A549 (cell line): ENCODE measurements at regions not wholly inside any gene's neighbourhood (a gene's known extent, or its start where the extent isn't known, plus 50 kb on each side); places are given as distances from the start of the nearest gene placed in this dataset.

Experiments
- CTCF ChIP-seq: fragments of >200 bp; sonication (Bioruptor Twin); formaldehyde crosslinking; IDR thresholded peaks from 3 replicates; pipeline ENCODE4 v1.5.1; 2016
- EP300 ChIP-seq, 2 experiments: fragments of >200 bp; sonication (Bioruptor Twin); formaldehyde crosslinking; IDR thresholded peaks; 2 replicates in 1 of 2; 3 replicates in 1 of 2; pipeline ENCODE4 v1.6.1; 2016 to 2017
- FOSL2 ChIP-seq, 2 experiments: fragments of 450-650 bp in 1 of 2; fragments of >200 bp in 1 of 2; sonication (Bioruptor Twin) in 1 of 2; formaldehyde crosslinking; IDR thresholded peaks; 2 replicates each; pipeline versions ENCODE4 v1.5.0 to v1.6.1; 2016 to 2020; ENCODE audit warnings: mild to moderate bottlenecking in 1 of 2, moderate library complexity in 1 of 2
- PHF8 ChIP-seq: fragments of 200-600 bp; sonication (generic); IDR thresholded peaks from 2 replicates; pipeline ENCODE4 v1.6.1; 2016; ENCODE audit warnings: low read depth, mild to moderate bottlenecking, antibody characterized with exemption, moderate library complexity, borderline replicate concordance
- RNF2 ChIP-seq: fragments of 200-600 bp; sonication (generic); IDR thresholded peaks from 2 replicates; pipeline ENCODE4 v1.6.1; 2016; ENCODE audit warnings: low read depth, mild to moderate bottlenecking, antibody characterized with exemption, moderate library complexity, borderline replicate concordance

- TF ChIP-seq FOSL2 (IDR thresholded peaks at IDR 0.05) (no peak), FOSL2 (CRISPR knock-in tag; IDR thresholded peaks at IDR 0.05) (no peak), CTCF (no peak), EP300 (IDR thresholded peaks at IDR 0.05) (no peak), PHF8 (no peak), RNF2 (no peak)
Observed at GRCh38 chrX:71852182-71852581, 58.5 kb upstream of the NHSL2 start.
